ENCODE measurements at regions not wholly inside any gene's neighbourhood (a gene's known extent, or its start where the extent isn't known, plus 50 kb on each side); places are given as distances from the start of the nearest gene placed in this dataset.

DNA sequence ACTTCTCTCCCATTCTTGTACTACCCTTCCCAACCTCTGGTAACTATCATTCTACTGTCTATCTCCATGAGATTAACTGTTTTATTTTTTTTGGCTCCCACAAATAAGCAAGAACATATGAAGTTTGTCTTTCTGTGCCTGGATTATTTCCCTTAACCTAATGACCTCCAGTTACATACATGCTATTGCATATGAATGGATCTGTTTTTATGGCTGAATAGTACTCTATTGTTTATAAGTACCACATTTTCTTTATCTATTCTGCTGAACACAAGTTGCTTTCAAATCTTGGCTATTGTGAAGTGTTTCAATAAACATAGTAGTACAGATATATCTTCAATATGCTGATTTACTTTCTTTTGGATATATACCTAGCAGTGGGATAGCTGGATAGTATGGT is 376.6 kb upstream of the KCND2 start:
- Mint-ChIP-seq H3K27ac (ENCODE audit: unreplicated experiment) (no peak overlapping the region), H3K9me3 (ENCODE audit: unreplicated experiment) (no peaks in the 10 kb centered on the region), H3K4me1 (ENCODE audit: low read depth, unreplicated experiment) (no peaks in the 10 kb centered on the region), H3K36me3 (ENCODE audit: insufficient read depth, unreplicated experiment) (no peaks in the 10 kb centered on the region), H3K27me3 (ENCODE audit: insufficient read depth, unreplicated experiment) (no peaks in the 10 kb centered on the region), H3K4me3 (ENCODE audit: unreplicated experiment) (no peak overlapping the region)
- no peaks in the 10 kb centered on the region for H3K36me3 ChIP-seq (ENCODE audit: control insufficient read depth, insufficient read depth, low read length)
- H3K4me1 ChIP-seq = no peaks in the 10 kb centered on the region
- DNase-seq = no peak
- TF ChIP-seq, protein P1, sequence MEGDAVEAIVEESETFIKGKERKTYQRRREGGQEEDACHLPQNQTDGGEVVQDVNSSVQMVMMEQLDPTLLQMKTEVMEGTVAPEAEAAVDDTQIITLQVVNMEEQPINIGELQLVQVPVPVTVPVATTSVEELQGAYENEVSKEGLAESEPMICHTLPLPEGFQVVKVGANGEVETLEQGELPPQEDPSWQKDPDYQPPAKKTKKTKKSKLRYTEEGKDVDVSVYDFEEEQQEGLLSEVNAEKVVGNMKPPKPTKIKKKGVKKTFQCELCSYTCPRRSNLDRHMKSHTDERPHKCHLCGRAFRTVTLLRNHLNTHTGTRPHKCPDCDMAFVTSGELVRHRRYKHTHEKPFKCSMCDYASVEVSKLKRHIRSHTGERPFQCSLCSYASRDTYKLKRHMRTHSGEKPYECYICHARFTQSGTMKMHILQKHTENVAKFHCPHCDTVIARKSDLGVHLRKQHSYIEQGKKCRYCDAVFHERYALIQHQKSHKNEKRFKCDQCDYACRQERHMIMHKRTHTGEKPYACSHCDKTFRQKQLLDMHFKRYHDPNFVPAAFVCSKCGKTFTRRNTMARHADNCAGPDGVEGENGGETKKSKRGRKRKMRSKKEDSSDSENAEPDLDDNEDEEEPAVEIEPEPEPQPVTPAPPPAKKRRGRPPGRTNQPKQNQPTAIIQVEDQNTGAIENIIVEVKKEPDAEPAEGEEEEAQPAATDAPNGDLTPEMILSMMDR (IDR thresholded peaks at IDR 0.05; ENCODE audit: insufficient read depth in 1 of 2, low read depth in 1 of 2, low read length in 1 of 2, severe bottlenecking in 1 of 2, unreplicated experiment in 1 of 2) = no peak
- peaks cover 4% of the 10 kb centered on the region; the same call in 1 of the 2 replicates for H3K9me3 ChIP-seq
- intact Hi-C loops (cut with micrococcal nuclease; ENCODE audit: unreplicated experiment) = no loop called here
- CTCF ChIA-PET = no interaction called here
- BruUV-seq (replicated peaks) = no TSS peak
- H3K4me3 ChIP-seq (ENCODE audit: low read depth, low read length) = no peak overlapping the region
- no peaks in the 10 kb centered on the region for H3K27me3 ChIP-seq (replicated peaks; ENCODE audit: control insufficient read depth, insufficient read depth, low read length)
- POLR2A ChIA-PET = no interaction called here

DNA sequence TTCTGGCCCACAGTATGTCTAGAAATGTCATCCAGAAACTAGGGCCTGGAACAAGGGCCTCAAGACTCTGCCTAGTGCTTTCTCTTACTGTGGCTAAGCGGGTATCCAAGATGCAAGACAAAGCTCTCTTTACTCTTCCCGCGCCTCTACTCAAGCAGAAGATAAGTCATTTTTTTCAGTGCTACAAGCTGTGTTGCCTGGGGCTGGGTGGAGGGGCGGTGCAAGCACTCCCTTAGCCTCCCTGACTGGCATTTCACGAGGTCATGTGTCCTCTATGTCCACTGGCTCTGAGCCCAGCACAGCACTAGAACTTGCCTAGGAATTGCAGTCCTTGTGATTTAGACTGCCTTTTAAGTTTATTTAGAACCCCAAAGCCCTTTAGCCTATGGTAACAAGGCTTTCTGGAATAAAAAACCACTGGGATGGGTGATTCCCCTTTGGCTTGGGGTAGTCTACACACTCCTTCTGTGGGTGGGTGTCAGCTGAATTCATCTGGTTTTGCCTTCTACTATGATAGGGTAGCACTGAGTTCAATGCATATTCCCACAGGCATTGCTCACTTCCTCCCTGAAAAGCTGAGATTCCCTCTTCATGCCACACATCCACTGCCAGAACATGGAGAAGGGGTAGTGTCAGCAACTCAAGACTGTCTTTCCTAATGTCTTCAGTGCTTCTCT is 371.8 kb upstream of the KCND2 start:
- H3K36me3 ChIP-seq (ENCODE audit: control insufficient read depth, insufficient read depth, low read length) = no peaks in the 10 kb centered on the region
- no peaks in the 10 kb centered on the region for H3K27me3 ChIP-seq (replicated peaks; ENCODE audit: control insufficient read depth, insufficient read depth, low read length)
- H3K4me3 ChIP-seq (ENCODE audit: low read depth, low read length) = no peak overlapping the region
- ChIA-PET POLR2A (no interaction called here), CTCF (no interaction called here)
- TF ChIP-seq, protein P1 (IDR thresholded peaks at IDR 0.05; ENCODE audit: insufficient read depth in 1 of 2, low read depth in 1 of 2, low read length in 1 of 2, severe bottlenecking in 1 of 2, unreplicated experiment in 1 of 2) = no peak
- no peaks in the 10 kb centered on the region for H3K9me3 Mint-ChIP-seq (ENCODE audit: unreplicated experiment)
- no peaks in the 10 kb centered on the region for H3K36me3 Mint-ChIP-seq (ENCODE audit: insufficient read depth, unreplicated experiment)
- BruUV-seq (replicated peaks) = no TSS peak
- H3K4me1 Mint-ChIP-seq (ENCODE audit: low read depth, unreplicated experiment) = no peaks in the 10 kb centered on the region
- H3K27me3 Mint-ChIP-seq (ENCODE audit: insufficient read depth, unreplicated experiment) = no peaks in the 10 kb centered on the region
- H3K9me3 ChIP-seq = peaks cover 4% of the 10 kb centered on the region; the same call in 1 of the 2 replicates
- no peaks in the 10 kb centered on the region for H3K4me1 ChIP-seq
- no peak overlapping the region for H3K4me3 Mint-ChIP-seq (ENCODE audit: unreplicated experiment)
- intact Hi-C loops (cut with micrococcal nuclease; ENCODE audit: unreplicated experiment) = no loop called here
- no peak overlapping the region for H3K27ac Mint-ChIP-seq (ENCODE audit: unreplicated experiment)
- no peak for DNase-seq

DNA sequence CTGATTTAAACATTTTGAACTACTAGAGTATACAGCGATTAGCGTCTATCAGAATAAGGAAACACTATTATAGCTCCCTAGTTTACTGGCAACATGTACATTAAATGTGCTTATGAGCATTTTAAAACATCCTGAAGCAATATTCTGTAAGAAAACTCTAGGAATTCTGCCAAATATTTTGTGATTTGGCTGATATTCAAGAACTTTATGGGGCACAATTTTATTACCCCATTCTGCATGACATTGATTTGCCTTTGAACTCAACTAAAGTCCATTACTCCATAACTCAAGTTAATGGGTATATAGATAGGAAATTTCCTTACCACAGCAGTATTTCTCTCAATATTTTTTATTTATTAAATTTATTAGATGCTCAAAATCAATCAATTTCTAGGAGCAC is 369.9 kb upstream of the KCND2 start:
- Histone ChIP-seq H3K4me3 (ENCODE audit: low read depth, low read length) (no peak overlapping the region), H3K9me3 (no peaks in the 10 kb centered on the region), H3K36me3 (ENCODE audit: control insufficient read depth, insufficient read depth, low read length) (no peaks in the 10 kb centered on the region), H3K27me3 (replicated peaks; ENCODE audit: control insufficient read depth, insufficient read depth, low read length) (no peaks in the 10 kb centered on the region), H3K4me1 (no peaks in the 10 kb centered on the region)
- POLR2A ChIA-PET = no interaction called here
- Mint-ChIP-seq H3K9me3 (ENCODE audit: unreplicated experiment) (no peaks in the 10 kb centered on the region), H3K27ac (ENCODE audit: unreplicated experiment) (no peak overlapping the region), H3K4me1 (ENCODE audit: low read depth, unreplicated experiment) (no peaks in the 10 kb centered on the region), H3K4me3 (ENCODE audit: unreplicated experiment) (no peak overlapping the region), H3K27me3 (ENCODE audit: insufficient read depth, unreplicated experiment) (no peaks in the 10 kb centered on the region), H3K36me3 (ENCODE audit: insufficient read depth, unreplicated experiment) (no peaks in the 10 kb centered on the region)
- no peak for DNase-seq
- intact Hi-C loops (cut with micrococcal nuclease; ENCODE audit: unreplicated experiment) = no loop called here
- BruUV-seq (replicated peaks) = no TSS peak
- CTCF ChIA-PET = no interaction called here
- TF ChIP-seq, protein P1 (IDR thresholded peaks at IDR 0.05; ENCODE audit: insufficient read depth in 1 of 2, low read depth in 1 of 2, low read length in 1 of 2, severe bottlenecking in 1 of 2, unreplicated experiment in 1 of 2) = no peak

Data from Caco-2 (cell line).